GM18867 (cell line): ENCODE measurements at regions not wholly inside any gene's neighbourhood (a gene's known extent, or its start where the extent isn't known, plus 50 kb on each side); places are given as distances from the start of the nearest gene placed in this dataset.

ENCODE experiments used
- ATAC-seq: cut with Tn5 transposase; IDR thresholded peaks from one replicate; pipeline ENCODE4 v1.9.1; 2021; ENCODE audit warnings: mild to moderate bottlenecking, moderate library complexity; ENCODE audit not compliant: unreplicated experiment

DNA sequence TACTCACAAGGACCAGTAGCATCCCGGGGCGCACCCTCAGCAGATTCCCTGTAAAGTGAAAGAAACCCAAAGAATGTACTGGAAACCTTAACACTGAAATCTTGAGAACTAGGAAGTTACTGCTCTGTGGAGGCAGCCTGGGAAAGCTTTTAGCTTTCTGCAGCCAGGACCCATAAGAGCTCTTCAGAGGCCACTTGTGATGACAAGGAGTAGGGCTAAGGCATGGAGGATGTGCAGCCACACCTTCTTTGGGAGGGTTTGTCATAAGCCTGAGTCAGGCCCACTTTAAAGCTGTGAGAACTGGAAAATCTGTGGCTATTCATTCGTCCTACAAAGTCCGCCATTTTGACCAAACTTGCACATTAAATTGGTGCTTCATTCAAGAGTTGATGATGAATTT is 291.1 kb upstream of the TLE4 start:
- ATAC-seq = no peak

DNA sequence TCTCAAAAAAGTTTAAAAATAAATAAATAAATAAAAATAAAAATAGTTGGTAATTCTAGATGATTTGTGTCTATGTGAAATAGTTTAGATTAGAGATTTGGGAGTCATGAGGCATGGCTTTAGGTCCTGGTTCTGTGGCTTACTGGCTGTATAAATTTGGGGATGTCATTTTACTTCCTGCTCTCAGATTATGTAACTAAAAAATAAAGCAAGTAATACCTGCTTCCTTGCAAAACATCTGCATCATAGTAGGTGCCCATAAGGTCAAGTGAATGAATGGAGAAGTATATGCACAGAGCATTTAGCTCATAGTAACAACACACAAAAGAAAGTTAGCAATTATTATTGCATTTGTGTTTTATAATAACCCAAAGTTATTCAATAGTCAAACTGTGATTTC is 287.7 kb upstream of the TLE4 start:
- ATAC-seq = no peak

DNA sequence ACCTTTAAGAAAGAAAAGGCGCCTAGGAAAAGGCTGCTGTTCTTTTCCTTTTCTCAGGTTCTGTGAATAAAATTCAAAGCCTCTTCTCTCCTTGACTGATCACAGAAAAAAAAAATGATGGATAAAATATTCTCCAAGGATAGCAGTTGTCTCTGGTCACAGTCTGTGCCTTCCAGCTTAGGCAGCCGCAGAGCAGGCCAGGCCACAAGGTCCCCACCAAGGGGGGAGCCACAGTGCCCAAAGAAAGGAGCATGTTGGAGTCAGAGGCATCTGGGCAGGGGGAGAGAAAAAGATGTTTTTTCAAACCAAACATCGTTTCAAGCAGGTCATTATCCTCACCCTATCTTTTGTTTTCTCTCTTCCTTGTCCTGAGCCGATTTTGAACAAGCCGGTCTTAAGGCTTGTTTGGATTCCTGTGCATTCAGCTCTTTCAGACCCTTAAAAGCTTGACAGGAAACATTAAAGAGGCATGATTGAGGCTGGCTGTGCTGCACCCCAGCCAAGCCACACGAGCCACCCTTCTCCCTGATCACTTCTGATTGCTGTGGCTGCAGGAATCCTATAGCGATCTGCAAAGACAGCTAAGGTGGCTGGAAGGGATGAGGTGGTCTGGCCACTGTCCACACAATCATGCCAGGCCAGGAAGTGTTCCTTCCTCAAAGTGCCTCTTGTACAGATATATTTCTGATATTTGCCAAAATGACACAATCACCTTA is 284.6 kb upstream of the TLE4 start:
- ATAC-seq = no peak

DNA sequence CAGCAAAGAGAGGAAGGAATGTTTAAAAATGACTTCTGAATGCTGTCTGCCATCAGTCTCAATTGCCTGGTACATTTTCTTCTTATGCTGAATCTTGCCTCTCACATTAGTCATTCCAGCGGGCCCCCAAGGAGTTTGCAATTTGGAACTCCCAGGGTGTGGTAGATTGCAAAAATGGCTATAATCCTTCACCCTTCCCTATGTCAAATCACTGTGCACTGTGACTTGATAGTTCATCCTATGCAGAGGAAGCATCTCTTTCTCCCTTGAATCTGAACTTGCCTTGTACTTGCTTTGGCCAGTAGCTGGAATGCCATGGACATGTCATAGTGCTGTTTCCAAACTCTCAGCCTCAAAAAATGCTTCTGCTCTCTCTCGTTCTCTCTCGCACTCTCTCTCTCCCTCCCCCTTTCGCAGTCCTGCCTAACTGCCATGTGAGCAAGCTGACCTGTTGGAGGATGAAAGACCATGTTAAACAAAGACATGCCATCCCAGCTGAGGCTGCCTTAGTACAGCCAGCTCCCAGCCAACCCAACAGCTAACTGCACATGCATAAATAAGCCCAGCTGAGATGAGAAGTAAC is 284.0 kb upstream of the TLE4 start:
- no peak for ATAC-seq

DNA sequence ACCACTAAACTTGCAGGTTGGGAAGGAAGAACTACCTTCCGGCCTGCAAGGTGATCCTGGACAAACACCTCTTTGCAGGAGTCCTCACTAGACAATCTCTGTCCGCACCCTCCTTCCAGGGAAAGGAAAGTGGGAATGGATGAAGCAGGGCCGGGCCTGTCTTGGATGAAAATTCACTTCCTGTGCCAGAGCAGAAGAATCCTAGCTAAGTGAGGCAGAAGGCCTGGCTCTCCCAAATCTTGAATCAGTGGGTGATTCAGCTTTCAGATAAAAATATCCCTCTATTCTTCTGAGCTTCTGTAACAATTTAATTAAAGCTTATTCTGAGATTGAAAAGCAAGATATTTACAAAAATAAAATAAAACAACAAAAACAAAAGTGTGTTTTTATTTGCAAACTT is 281.9 kb upstream of the TLE4 start:
- ATAC-seq = no peak

DNA sequence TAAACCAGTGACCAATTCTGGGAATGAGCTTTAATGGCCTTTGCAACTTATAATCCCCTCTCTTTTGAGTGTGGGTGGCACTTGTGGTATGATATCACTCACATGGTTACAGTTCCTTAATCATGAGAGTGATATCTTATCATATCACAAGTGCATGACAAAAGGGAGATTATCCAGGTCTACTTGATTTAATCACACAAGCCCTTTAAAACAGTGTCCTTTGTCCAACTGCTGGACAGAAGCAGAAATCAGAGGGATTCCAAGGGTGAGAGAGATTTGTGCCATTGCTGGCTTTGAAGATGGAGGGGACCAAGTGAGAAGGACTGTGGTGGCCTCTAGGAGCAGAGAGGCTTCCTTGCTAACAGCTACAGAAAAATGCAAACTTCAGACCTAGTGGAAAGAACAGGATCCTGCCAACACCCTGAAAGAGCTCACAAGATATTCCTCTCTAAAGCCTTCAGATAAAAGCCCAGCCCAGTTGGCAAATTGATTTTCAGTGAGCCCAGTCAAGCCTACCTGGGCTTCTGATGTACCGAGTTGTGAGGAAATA is 279.0 kb upstream of the TLE4 start:
- no peak for ATAC-seq

DNA sequence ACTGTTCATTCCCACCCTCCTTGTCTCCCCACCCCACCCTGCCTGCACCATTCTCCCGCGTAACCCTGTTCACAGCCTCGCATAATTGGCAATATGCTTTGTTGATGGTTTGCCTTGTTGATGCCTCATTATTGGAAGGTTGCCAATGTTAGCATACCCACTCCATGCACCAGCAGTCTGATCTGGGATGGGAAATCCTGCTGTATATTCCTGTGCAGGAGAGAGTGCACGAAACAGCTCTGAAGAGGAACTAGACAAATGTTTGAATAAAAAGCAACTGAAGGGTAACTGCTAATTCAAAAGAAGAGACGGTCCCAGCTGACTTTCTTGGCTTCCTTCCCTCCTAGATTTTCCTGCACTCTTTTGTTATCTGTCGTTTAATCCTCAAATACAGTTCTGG is 271.7 kb upstream of the TLE4 start:
- ATAC-seq = no peak

DNA sequence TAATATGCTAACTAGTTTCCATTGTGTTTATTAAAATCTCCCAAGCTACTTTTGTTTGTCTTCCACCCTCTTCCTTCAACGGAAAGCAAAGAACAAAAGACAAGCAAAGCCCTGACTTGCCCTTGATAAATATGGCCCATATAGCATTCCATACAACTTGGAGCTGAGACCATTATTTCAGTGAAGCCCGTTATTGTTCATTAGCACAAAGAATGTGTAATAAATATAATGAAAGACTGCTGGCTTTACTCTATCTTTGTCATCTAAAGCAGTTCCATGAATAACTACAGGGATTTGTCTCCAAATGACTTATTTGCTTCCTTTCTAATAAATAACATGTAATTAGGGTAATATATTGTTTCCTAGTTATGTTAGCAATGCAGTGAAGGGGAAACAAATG is 270.7 kb upstream of the TLE4 start:
- ATAC-seq = no peak

DNA sequence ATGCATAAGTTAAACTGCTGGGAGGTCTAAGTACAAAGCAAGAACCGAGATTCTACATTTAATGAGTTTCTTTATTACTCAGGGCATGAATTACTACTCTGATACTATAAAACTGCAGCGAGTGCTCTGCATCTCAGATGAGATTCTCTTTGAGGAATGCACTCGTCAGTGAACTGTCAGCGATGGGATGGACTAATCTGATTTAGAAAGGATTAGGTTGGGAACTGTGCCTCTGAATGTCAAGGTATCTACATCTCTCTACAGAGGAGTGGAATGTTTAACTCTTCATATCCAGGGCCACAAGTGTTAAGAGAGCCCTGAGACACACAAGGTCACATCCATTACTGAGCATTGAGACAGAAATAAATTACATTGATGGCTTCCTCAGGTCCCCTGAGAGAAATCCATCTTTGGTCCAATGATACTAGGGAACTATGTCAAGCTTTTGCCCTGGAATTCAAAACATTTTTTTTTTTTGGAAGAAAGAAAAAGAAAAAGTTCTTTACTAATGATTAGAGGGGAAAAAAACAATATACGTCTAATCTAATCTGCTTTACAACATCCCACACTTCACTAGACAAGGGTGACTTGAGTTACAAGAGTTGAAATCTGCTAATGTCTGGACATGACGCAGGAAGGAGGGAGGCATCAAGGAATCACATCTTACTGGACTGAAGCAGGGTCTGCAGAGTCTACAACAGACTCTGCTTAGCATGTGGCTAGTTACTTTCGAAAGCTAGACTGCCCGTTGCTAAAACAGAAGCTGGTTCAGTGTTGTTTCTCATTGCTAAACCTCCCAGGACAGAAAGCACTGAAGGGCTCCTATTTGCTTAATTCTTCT is 270.0 kb upstream of the TLE4 start:
- ATAC-seq = no peak

DNA sequence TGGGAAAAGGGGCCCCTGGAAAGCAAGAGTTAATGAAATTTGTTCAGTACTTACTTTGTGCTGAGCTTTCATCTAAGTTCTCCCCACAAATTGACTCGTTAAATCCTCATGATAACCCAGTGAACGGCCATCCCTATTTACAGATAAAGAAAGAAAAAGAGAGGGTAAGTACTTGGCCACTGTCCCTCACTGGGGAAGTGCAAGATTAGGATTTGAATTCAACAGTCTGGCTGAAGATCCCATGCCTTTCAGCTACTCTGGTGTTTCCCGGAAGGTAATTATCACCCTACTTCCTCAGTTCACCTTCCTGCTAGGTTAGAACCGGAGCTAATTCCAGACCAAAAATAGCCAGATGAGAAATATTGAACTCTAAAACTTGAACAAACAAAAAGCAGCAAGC is 269.2 kb upstream of the TLE4 start:
- ATAC-seq = no peak

DNA sequence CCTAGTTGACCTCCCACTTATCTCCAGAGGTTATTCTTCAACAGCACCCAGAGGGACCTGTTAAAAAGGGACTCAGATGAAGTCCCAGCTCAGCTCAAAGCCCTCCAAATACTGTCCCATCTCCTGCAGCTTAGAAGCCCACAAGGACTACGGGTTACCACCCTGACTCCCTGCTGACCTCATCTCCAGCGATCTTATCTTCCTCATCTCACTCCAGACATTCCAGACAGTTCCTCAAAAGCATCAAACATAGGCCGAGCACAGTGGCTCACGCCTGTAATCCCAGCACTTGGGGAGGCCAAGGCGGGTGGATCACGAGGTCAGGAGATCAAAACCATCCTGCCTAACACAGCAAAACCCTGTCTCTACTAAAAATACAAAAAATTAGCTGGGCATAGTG is 263.8 kb upstream of the TLE4 start:
- ATAC-seq = no peak

DNA sequence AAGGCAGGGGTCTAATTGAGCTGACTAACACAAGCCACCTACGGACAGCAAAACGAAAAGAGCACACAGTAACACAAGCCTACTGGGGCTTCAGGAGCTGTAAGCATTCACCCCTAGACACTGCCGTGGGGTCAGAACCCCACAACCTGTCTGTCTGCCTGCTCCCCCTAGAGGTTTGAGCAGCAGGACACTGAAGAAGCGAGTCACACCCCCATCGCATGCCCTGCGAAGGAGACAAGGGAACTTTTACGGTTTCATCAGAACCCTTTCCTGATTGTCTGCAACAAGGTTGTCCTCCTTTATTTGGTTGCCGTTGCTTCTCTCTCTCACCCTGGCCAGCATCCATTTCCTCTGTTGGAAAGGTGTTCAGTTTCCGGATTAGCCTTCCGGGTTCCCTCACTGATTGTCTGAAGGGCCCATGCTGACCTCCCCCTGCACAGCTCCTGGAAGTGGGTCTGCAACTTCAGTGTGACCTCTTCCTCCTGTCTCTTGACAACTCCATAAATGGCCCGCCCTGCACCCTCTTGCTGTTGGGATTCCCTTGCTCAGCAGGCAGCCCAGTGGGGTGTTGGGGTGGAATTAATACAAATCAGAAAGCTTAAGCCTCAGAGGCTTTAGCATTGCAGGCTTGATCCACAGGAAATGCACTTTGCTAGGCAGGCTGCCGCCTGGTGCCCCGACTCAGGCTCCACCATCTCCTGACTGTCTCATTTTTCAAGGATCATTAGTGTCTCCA is 258.9 kb upstream of the TLE4 start:
- ATAC-seq = no peak

DNA sequence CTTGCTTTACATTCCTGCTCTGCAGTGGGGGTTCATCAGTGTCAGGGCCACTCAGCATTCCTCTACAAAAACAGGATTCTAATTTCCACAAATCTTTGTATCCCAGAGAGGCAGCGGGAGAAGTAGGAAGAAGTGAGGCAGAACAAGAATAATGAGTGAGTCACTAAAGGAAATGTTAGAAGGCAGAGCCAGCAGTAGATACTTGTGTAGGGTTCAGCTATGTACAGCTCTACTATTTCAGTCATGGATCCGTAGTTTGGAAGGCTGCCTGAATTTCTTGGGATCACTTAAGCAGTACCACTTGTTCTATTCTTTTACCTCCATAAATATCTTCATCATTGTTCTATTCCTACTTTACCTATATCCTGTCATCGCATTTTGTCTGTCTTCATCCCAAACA is 246.3 kb upstream of the TLE4 start:
- no peak for ATAC-seq

DNA sequence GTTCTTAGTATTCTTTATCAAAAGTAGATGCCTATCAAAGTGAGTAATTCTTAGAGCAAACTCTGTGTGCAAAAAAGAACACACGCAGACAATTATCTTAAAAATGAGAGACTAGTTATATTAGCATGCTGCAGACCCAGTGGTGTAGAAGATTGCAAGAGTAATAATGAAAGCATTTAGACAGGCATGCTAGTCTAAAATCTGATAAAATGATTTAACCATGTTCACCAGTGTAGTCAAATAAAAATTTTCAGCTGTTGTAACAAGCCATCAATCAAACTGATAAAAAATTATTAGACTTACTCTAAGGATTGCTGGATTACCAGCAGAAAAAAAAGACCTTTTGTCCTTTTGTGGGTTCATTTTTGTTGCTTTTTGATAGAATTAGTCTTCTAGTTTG is 241.9 kb upstream of the TLE4 start:
- no peak for ATAC-seq

DNA sequence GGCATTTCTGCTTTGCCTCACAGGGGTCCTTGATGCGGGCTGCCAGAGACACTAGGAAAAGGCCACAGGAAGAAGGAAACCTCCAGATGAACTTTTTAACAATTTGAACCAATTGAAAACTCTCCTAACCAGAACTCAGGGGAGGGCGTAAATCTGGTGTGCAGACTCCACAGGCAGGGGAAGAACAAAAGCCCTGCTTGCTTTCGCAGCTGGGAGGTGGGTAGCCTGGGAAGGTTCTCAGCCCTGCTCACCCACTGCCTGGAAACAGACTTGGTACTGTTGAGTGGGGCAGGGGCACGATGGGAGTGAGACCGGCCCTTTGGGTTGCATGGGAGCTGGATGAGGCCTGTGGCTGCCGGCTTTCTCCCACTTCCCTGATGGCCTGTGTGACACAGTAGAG is 237.8 kb upstream of the TLE4 start:
- no peak for ATAC-seq

DNA sequence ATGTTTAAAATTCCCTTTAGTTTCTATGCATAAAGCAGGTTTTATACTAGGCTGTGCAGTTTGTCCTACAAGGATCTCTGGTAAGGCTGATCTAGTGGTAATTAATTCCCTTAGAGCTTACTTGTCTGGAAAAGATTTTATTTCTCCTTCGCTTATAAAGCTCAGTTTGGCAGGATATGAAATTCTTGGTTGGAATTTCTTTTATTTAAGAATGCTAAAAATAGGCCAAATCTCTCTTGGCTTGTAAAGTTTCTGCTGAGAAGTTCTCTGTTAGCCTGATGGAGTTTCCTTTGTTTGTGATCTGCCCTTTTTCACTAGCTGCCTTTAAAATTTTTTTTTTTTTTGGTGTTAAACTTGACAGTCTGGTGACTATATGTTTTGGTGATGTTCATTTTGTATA is 237.1 kb upstream of the TLE4 start:
- ATAC-seq = no peak

DNA sequence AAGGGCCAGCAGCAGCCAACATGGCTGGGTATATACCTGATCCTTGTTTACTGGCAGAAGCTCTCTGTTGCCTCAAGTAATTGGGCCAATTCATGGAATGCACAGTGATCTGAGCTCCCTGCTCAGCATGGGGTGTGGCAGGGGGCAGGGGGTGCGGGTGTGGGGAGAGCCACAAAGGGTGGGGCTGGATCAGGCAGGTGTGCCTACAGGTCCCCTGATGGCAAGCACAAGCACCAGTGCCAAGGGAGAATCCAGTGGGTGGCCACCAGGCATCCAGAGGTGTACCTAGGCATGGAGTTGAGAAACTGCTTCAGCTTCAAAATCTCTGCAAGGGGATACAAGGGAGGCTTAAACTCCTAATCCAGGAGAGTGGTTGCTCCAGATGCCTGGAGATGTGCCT is 235.8 kb upstream of the TLE4 start:
- ATAC-seq = no peak

DNA sequence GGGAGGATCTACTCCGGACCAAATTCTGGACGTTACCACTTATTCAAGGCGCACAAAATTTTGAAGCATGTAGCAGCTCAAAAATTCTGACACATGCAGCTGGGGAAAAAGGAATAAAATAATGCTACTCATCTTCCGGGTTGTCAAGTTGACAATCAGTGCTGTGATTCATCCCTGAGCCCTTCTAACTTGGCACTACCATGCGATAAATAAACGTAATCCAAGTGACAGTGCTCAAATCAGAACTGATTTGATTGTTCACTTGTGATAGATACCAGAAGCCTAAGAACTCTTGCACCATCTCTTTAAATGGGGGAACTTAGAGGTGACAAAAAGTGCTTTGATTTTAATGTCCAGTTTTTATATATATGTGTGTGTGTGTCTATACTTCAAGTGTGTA is 230.2 kb upstream of the TLE4 start:
- ATAC-seq = no peak

DNA sequence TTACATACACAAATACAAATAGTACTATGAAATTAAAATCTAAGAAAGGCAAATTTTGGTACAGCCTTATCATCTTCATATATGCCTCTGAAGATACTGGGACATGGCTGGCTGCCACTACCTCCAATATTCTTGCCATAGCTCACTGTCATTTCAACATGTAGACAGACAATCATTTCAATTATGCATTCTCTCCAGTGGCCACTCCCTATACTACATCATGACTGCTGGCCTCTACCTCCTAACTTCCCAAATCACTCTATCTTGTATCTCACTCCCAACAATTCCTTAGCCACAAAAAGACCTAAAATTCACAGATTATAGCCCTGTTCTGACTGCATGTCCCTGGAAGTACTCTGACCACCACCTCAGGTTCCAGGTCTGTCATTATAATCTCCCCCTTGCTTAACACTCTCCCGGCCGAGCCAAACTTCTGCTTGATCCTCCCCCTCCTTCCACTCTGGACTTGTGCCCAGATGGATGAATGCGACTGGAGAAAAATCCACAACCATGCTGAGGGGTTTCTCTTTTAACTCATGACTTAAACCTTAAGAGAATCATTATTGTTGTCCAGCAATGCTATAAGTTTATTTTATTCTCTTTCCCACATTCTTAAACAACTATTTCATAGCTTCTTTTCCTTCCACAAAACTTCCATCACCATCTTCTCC is 225.3 kb upstream of the TLE4 start:
- ATAC-seq = no peak

DNA sequence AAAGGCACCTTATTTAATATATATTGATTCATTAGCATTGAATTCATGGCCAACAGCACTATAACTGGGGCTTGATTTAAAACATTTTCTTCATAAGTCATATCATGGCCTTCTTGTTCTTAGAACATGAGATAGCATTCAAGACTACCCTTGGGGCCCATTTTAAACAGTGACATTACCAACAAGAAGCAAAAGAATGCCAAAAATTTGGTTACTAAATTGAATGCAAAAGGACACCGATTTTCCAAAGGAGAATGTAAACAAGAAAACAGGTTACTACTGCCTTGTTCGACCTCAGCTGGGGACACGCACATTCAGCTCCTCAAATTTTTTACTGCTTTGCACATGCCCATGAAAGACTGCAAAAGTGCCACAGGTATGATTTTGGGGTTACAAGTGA is 219.4 kb upstream of the TLE4 start:
- ATAC-seq = no peak
